ENCODE measurements at regions not wholly inside any gene's neighbourhood (a gene's known extent, or its start where the extent isn't known, plus 50 kb on each side); places are given as distances from the start of the nearest gene placed in this dataset.

DNA sequence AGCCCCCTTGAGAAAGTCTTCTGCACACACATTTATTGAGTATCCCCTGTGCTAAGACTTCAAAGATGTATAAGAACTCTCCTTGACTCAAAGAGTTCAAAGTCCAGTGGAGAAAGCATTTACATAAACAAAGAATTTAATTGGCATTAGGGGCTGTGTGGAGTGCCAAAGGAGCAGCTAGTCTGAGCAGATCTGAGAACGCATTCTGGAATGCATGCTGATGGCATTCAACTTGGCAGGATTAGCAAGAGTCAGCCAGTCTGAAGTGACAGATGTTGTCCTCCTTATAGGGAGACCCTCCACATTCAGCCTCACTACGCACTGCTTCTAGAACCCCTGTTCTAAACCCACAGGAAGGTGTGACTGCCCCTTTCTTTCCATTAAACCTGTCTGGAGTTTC, 191.5 kb downstream of the RAD51AP2 start:
- no peak for TF ChIP-seq HDAC6 (IDR thresholded peaks at IDR 0.05; ENCODE audit: unreplicated experiment)
- TF ChIP-seq EZH2 (IDR thresholded peaks at IDR 0.05; ENCODE audit: borderline replicate concordance, control insufficient read depth, low read depth, low read length) = no peak
- TF ChIP-seq EGR1 (IDR thresholded peaks at IDR 0.05; ENCODE audit: borderline replicate concordance in 1 of 2, low read depth in 2 of 2, low read length in 2 of 2) = no peak
- no peak for TF ChIP-seq YY1 (IDR thresholded peaks at IDR 0.05; ENCODE audit: low read depth, low read length)
- TF ChIP-seq TCF7 (IDR thresholded peaks at IDR 0.05; ENCODE audit: borderline replicate concordance) = no peak
- TF ChIP-seq HDAC2 (IDR thresholded peaks at IDR 0.05) = no peak
- no peak for TF ChIP-seq MTA3 (IDR thresholded peaks at IDR 0.05; ENCODE audit: borderline replicate concordance, low read length)
- TF ChIP-seq, protein P1, sequence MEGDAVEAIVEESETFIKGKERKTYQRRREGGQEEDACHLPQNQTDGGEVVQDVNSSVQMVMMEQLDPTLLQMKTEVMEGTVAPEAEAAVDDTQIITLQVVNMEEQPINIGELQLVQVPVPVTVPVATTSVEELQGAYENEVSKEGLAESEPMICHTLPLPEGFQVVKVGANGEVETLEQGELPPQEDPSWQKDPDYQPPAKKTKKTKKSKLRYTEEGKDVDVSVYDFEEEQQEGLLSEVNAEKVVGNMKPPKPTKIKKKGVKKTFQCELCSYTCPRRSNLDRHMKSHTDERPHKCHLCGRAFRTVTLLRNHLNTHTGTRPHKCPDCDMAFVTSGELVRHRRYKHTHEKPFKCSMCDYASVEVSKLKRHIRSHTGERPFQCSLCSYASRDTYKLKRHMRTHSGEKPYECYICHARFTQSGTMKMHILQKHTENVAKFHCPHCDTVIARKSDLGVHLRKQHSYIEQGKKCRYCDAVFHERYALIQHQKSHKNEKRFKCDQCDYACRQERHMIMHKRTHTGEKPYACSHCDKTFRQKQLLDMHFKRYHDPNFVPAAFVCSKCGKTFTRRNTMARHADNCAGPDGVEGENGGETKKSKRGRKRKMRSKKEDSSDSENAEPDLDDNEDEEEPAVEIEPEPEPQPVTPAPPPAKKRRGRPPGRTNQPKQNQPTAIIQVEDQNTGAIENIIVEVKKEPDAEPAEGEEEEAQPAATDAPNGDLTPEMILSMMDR (IDR thresholded peaks at IDR 0.05 in 2 of 3, conservative IDR thresholded peaks at IDR 0.05 in 1 of 3; ENCODE audit: control insufficient read depth in 2 of 3, extremely low read depth in 1 of 3, insufficient read depth in 1 of 3, low read depth in 3 of 3, low read length in 3 of 3) = no peak
